Osteoblast (primary cell): ENCODE measurements at regions not wholly inside any gene's neighbourhood (a gene's known extent, or its start where the extent isn't known, plus 50 kb on each side); places are given as distances from the start of the nearest gene placed in this dataset.

ENCODE experiments used
- DNase-seq: peaks from one replicate; pipeline ENCODE4 v3.0.0; 2011; ENCODE audit warnings: low spot score, mixed read lengths; ENCODE audit not compliant: insufficient read length; ENCODE audit errors: missing footprints
- H2AFZ ChIP-seq: 2 replicates; pipeline ENCODE4 v1.6.0; 2011; ENCODE audit warnings: mild to moderate bottlenecking, low read length
- H3K27ac ChIP-seq: 2 replicates; pipeline ENCODE4 v1.5.1; 2011; ENCODE audit warnings: mild to moderate bottlenecking, low read depth, low read length, moderate library complexity
- H3K27me3 ChIP-seq: 2 replicates; pipeline ENCODE4 v1.6.0; 2012; ENCODE audit warnings: mild to moderate bottlenecking, control low read depth, inconsistent platforms, low read length, moderate library complexity; ENCODE audit not compliant: insufficient read depth
- H3K36me3 ChIP-seq: 2 replicates; pipeline ENCODE4 v1.5.1; 2011; ENCODE audit warnings: mild to moderate bottlenecking, low read length, control low read depth, moderate library complexity; ENCODE audit not compliant: insufficient read depth
- H3K4me1 ChIP-seq: 2 replicates; pipeline ENCODE4 v1.5.1; 2011; ENCODE audit warnings: mild to moderate bottlenecking, low read length, control low read depth, moderate library complexity; ENCODE audit not compliant: insufficient read depth
- H3K4me2 ChIP-seq: 2 replicates; pipeline ENCODE4 v1.6.0; 2011; ENCODE audit warnings: mild to moderate bottlenecking, low read length; ENCODE audit not compliant: insufficient read depth
- H3K4me3 ChIP-seq: fragments of 200-600 bp; sonication (generic); 3 replicates; pipeline ENCODE4 v1.5.1; 2012; ENCODE audit warnings: mild to moderate bottlenecking, low read length, inconsistent platforms; ENCODE audit not compliant: insufficient read depth
- H3K79me2 ChIP-seq: 2 replicates; pipeline ENCODE4 v1.6.0; 2012; ENCODE audit warnings: mild to moderate bottlenecking, low read length, control low read depth, inconsistent platforms; ENCODE audit not compliant: insufficient read depth
- H3K9me3 ChIP-seq: 2 replicates; pipeline ENCODE4 v1.5.1; 2011; ENCODE audit warnings: low read depth, low read length, control low read depth
- H4K20me1 ChIP-seq: 2 replicates; pipeline ENCODE4 v1.6.0; 2012; ENCODE audit warnings: mild to moderate bottlenecking, low read length, control low read depth; ENCODE audit not compliant: insufficient read depth
- TF ChIP-seq, protein P1 (sequence below): IDR thresholded peaks from 2 replicates; pipeline ENCODE4 v1.5.1; 2011; ENCODE audit warnings: mild to moderate bottlenecking, low read depth, low read length, moderate library complexity; ENCODE audit errors: extremely low read depth

DNA sequence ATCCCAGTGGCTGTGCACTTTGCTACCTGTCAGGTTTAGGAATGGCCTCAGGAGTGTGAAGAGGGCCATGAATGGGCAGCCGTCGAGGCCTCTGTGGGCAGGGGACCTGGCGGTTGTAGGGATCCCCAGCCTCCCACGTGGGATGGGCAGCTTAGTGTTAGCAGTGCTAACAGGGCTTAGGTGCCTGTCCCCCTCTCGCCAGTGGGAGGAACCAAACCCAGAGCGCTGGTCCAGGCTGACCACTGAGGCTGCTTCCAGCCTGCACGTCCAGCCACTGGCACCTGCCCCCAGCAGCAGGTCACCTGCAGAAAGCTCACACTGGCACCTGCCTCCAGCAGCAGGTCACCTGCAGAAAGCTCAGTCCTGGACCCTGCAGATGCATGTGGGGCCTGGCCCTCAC is 162.2 kb upstream of the CIBAR2 start:
- H3K9me3 ChIP-seq: no peaks in the 10 kb centered on the region
- peaks cover 48% of the 10 kb centered on the region for H4K20me1 ChIP-seq
- no peaks in the 10 kb centered on the region for H3K36me3 ChIP-seq
- no peak overlapping the region for H3K27ac ChIP-seq
- no peak overlapping the region for H2AFZ ChIP-seq
- H3K4me3 ChIP-seq: no peak overlapping the region
- TF ChIP-seq, protein P1, sequence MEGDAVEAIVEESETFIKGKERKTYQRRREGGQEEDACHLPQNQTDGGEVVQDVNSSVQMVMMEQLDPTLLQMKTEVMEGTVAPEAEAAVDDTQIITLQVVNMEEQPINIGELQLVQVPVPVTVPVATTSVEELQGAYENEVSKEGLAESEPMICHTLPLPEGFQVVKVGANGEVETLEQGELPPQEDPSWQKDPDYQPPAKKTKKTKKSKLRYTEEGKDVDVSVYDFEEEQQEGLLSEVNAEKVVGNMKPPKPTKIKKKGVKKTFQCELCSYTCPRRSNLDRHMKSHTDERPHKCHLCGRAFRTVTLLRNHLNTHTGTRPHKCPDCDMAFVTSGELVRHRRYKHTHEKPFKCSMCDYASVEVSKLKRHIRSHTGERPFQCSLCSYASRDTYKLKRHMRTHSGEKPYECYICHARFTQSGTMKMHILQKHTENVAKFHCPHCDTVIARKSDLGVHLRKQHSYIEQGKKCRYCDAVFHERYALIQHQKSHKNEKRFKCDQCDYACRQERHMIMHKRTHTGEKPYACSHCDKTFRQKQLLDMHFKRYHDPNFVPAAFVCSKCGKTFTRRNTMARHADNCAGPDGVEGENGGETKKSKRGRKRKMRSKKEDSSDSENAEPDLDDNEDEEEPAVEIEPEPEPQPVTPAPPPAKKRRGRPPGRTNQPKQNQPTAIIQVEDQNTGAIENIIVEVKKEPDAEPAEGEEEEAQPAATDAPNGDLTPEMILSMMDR: no peak
- DNase-seq: no peak
- no peaks in the 10 kb centered on the region for H3K4me1 ChIP-seq
- H3K4me2 ChIP-seq: no peak overlapping the region
- H3K27me3 ChIP-seq: no peaks in the 10 kb centered on the region
- H3K79me2 ChIP-seq: no peaks in the 10 kb centered on the region

DNA sequence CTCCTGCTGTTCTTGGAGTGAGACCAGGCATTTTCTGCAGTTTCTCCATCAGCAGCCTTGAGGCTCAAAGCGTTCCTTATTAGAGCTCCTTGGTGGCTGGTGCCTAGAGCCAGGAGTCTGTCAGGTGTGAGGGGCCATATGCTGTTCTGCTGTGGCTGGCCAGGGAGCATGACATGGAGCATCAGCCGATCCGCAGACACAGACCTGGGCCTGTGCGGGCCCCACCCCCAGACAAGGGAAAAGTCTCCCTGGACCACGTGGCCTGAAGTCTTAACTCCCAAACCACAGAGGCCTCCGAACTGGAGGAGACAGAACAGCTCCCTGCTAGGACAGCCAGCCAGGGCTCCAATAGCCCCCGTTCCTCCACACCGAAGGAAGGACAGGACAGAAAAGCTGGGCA is 162.7 kb upstream of the CIBAR2 start:
- TF ChIP-seq, protein P1: no peak
- Histone ChIP-seq H3K79me2 (no peaks in the 10 kb centered on the region), H4K20me1 (peaks cover 52% of the 10 kb centered on the region)

DNA sequence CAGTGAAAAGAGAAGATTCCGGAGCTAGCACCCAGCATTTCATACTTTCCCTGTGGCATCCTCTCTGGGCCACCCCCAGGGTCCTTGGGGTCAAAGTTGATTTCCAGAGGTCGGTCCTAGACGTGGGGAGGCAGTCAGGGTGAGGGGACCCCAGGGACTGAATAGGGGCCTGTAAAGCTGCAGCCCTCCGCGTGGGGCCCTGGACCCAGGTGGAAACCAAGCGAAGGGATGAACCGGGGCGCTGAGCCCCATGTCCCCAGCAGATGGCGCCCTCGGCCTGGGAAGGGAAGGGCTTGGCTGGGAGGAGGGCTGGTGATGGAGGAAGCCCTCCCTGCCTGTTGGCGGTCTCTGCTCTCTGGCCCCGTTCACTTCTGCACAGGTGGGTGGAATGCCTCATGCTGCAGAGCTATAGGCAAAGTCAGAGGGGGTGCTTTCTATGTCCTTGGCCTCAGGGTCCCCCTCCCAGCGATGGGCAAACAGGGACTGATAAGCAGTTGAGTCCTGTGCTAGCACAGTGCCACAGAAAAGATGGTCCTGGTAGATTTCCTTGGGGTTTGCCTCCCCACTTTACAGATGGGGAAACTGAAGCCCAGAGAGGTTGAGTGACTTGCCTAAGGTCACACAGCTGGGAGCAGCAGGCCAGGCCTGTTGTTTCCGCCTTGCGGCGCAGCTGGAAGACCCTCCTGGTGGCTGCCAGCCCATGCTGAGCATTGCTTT is 163.4 kb upstream of the CIBAR2 start:
- peak; percentile 99 for DNase-seq
- Histone ChIP-seq H2AFZ (no peak overlapping the region), H3K4me2 (no peak overlapping the region)

More for the DNA sequence above, 162.7 kb upstream of the CIBAR2 start:
- no peak overlapping the region for H2AFZ ChIP-seq
- no peaks in the 10 kb centered on the region for H3K27me3 ChIP-seq
- DNase-seq: no peak
- no peaks in the 10 kb centered on the region for H3K36me3 ChIP-seq
- no peaks in the 10 kb centered on the region for H3K9me3 ChIP-seq
- no peak overlapping the region for H3K4me2 ChIP-seq
- H3K4me1 ChIP-seq: no peaks in the 10 kb centered on the region
- no peak overlapping the region for H3K27ac ChIP-seq
- no peak overlapping the region for H3K4me3 ChIP-seq

DNA sequence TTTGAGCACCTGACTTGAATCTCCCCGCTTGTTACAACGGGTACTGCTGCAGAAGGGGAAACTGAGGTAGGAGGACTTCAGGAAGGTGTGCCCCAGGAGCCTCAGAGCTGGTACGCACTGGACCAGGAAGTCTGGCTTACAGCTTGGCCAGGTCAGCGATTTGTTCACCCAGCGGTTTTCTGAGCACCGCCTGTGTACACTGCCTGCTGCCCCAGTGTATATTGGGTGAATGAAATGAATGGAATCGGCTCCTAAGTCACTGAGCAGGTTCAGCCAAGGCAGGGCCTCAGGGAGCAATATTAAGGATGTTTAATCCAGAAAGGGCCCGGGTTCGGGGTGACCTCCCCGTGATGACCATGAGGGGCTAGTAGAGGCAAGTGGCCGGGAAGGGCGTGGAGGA is 164.0 kb upstream of the CIBAR2 start:
- Histone ChIP-seq H3K27ac (no peak overlapping the region), H3K4me3 (no peak overlapping the region), H4K20me1 (peaks cover 56% of the 10 kb centered on the region), H3K79me2 (no peaks in the 10 kb centered on the region), H2AFZ (no peak overlapping the region), H3K4me1 (no peaks in the 10 kb centered on the region), H3K36me3 (no peaks in the 10 kb centered on the region), H3K27me3 (no peaks in the 10 kb centered on the region), H3K9me3 (no peaks in the 10 kb centered on the region), H3K4me2 (no peak overlapping the region)
- no peak for DNase-seq
- TF ChIP-seq, protein P1: no peak

More for the DNA sequence above, 163.4 kb upstream of the CIBAR2 start:
- Histone ChIP-seq H3K79me2 (no peaks in the 10 kb centered on the region), H3K27me3 (no peaks in the 10 kb centered on the region), H3K4me1 (no peaks in the 10 kb centered on the region), H3K9me3 (no peaks in the 10 kb centered on the region), H3K27ac (no peak overlapping the region), H4K20me1 (peaks cover 55% of the 10 kb centered on the region), H3K4me3 (no peak overlapping the region), H3K36me3 (no peaks in the 10 kb centered on the region)
- TF ChIP-seq, protein P1: peak; percentile 93
